Karpas-422 (cell line): ENCODE measurements at regions not wholly inside any gene's neighbourhood (a gene's known extent, or its start where the extent isn't known, plus 50 kb on each side); places are given as distances from the start of the nearest gene placed in this dataset.

Experiments used
- DNase-seq: peaks from one replicate; pipeline ENCODE4 v3.0.0-alpha.2; 2015
- H2AFZ ChIP-seq: fragments of 200-600 bp; sonication (generic); 2 replicates; pipeline ENCODE4 v1.6.1; 2014; ENCODE audit warnings: antibody characterized with exemption, low read length, mixed read lengths
- H3K27ac ChIP-seq: fragments of 200-600 bp; sonication (generic); 2 replicates; pipeline ENCODE4 v1.5.1; 2014; ENCODE audit warnings: mild to moderate bottlenecking, low read length, moderate library complexity
- H3K27me3 ChIP-seq: fragments of 200-600 bp; sonication (generic); 2 replicates; pipeline ENCODE4 v1.6.1; 2014; ENCODE audit warnings: low read length, mixed read lengths
- H3K36me3 ChIP-seq: fragments of 200-600 bp; sonication (generic); 2 replicates; pipeline ENCODE4 v1.6.1; 2014; ENCODE audit warnings: low read length, mixed read lengths; ENCODE audit not compliant: insufficient read depth
- H3K4me1 ChIP-seq: fragments of 200-600 bp; sonication (generic); 2 replicates; pipeline ENCODE4 v1.6.1; 2014; ENCODE audit warnings: mild to moderate bottlenecking, low read length, mixed read lengths
- H3K4me2 ChIP-seq: fragments of 200-600 bp; sonication (generic); 2 replicates; pipeline ENCODE4 v1.6.1; 2014; ENCODE audit warnings: low read length, low read depth, mild to moderate bottlenecking; ENCODE audit not compliant: poor library complexity, severe bottlenecking
- H3K4me3 ChIP-seq: fragments of 200-600 bp; sonication (generic); 2 replicates; pipeline ENCODE4 v1.5.1; 2014; ENCODE audit warnings: mild to moderate bottlenecking, antibody characterized with exemption, low read length, mixed read lengths
- H3K79me2 ChIP-seq: fragments of 200-600 bp; sonication (generic); 2 replicates; pipeline ENCODE4 v1.6.1; 2014; ENCODE audit warnings: mild to moderate bottlenecking, low read length, mixed read lengths
- H3K9ac ChIP-seq: fragments of 200-600 bp; sonication (generic); 2 replicates; pipeline ENCODE4 v1.6.0; 2014; ENCODE audit warnings: low read length
- H3K9me2 ChIP-seq: fragments of 200-600 bp; sonication (generic), shearing (Covaris generic); replicated peaks from 2 replicates; pipeline ENCODE4 v1.6.0; 2014; ENCODE audit warnings: mild to moderate bottlenecking, low read length, moderate library complexity; ENCODE audit not compliant: insufficient read depth
- H3K9me3 ChIP-seq: fragments of 300-700, 200-600 bp; sonication (generic); 2 replicates; pipeline ENCODE4 v1.6.1; 2014; ENCODE audit warnings: low read length, mixed read lengths
- H4K20me1 ChIP-seq: fragments of 200-600 bp; sonication (generic); 2 replicates; pipeline ENCODE4 v1.6.1; 2014; ENCODE audit warnings: mild to moderate bottlenecking, antibody characterized with exemption, low read length, low read depth; ENCODE audit not compliant: insufficient read depth

GRCh38 chr12:61848893-61849292 lies 411.3 kb upstream of the USP15 start:
- H3K27me3 ChIP-seq = no peaks in the 10 kb centered on the region
- DNase-seq = no peak
- no peaks in the 10 kb centered on the region for H3K79me2 ChIP-seq
- H3K4me1 ChIP-seq = no peaks in the 10 kb centered on the region
- no peaks in the 10 kb centered on the region for H3K36me3 ChIP-seq
- H3K9ac ChIP-seq = no peak overlapping the region
- no peak overlapping the region for H3K27ac ChIP-seq
- no peak overlapping the region for H3K4me3 ChIP-seq
- H4K20me1 ChIP-seq = no peaks in the 10 kb centered on the region
- H3K9me3 ChIP-seq = no peaks in the 10 kb centered on the region; the same call in 1 of the 2 replicates
- no peak overlapping the region for H2AFZ ChIP-seq
- no peaks in the 10 kb centered on the region; the same call in 1 of the 2 replicates for H3K9me2 ChIP-seq
- H3K4me2 ChIP-seq = no peak overlapping the region

- Histone ChIP-seq H3K79me2 (no peaks in the 10 kb centered on the region), H3K27me3 (no peaks in the 10 kb centered on the region), H3K4me1 (no peaks in the 10 kb centered on the region), H3K9me3 (no peaks in the 10 kb centered on the region; the same call in 1 of the 2 replicates), H3K4me3 (no peak overlapping the region), H3K9me2 (no peaks in the 10 kb centered on the region; the same call in 1 of the 2 replicates), H3K4me2 (no peak overlapping the region), H2AFZ (no peak overlapping the region), H3K36me3 (no peaks in the 10 kb centered on the region), H3K27ac (no peak overlapping the region), H3K9ac (no peak overlapping the region), H4K20me1 (no peaks in the 10 kb centered on the region)
- DNase-seq = no peak
Measured at GRCh38 chr12:61853945-61854344, 406.3 kb upstream of the USP15 start.

GRCh38 chr12:61854902-61855301 lies 405.3 kb upstream of the USP15 start:
- no peak for DNase-seq
- Histone ChIP-seq H3K36me3 (no peaks in the 10 kb centered on the region), H3K4me3 (no peak overlapping the region), H4K20me1 (no peaks in the 10 kb centered on the region), H3K4me2 (no peak overlapping the region), H3K4me1 (no peaks in the 10 kb centered on the region), H3K79me2 (no peaks in the 10 kb centered on the region), H2AFZ (no peak overlapping the region), H3K9me2 (no peaks in the 10 kb centered on the region), H3K27me3 (no peaks in the 10 kb centered on the region), H3K27ac (no peak overlapping the region), H3K9ac (no peak overlapping the region), H3K9me3 (no peaks in the 10 kb centered on the region; the same call in 1 of the 2 replicates)

GRCh38 chr12:61857968-61858367 lies 402.2 kb upstream of the USP15 start:
- Histone ChIP-seq H3K9ac (no peak overlapping the region), H3K4me1 (no peaks in the 10 kb centered on the region), H3K79me2 (no peaks in the 10 kb centered on the region), H3K4me2 (no peak overlapping the region), H3K36me3 (no peaks in the 10 kb centered on the region), H3K27ac (no peak overlapping the region), H3K4me3 (no peak overlapping the region), H2AFZ (no peak overlapping the region), H3K27me3 (no peaks in the 10 kb centered on the region), H3K9me3 (no peaks in the 10 kb centered on the region; the same call in 1 of the 2 replicates), H4K20me1 (no peaks in the 10 kb centered on the region), H3K9me2 (no peaks in the 10 kb centered on the region)
- no peak for DNase-seq

- DNase-seq = no peak
- Histone ChIP-seq H3K9me3 (no peaks in the 10 kb centered on the region; the same call in 1 of the 2 replicates), H3K36me3 (no peaks in the 10 kb centered on the region), H2AFZ (no peak overlapping the region), H3K27me3 (no peaks in the 10 kb centered on the region), H3K27ac (no peak overlapping the region), H4K20me1 (no peaks in the 10 kb centered on the region), H3K79me2 (no peaks in the 10 kb centered on the region), H3K4me2 (no peak overlapping the region), H3K9me2 (no peaks in the 10 kb centered on the region), H3K4me1 (no peaks in the 10 kb centered on the region), H3K9ac (no peak overlapping the region), H3K4me3 (no peak overlapping the region)
Measured at GRCh38 chr12:61860451-61860850, 399.8 kb upstream of the USP15 start.

GRCh38 chr12:61862986-61863385 lies 397.2 kb upstream of the USP15 start:
- no peaks in the 10 kb centered on the region for H3K79me2 ChIP-seq
- no peaks in the 10 kb centered on the region for H3K9me2 ChIP-seq
- no peak overlapping the region for H3K4me2 ChIP-seq
- H4K20me1 ChIP-seq = no peaks in the 10 kb centered on the region
- no peaks in the 10 kb centered on the region; the same call in 1 of the 2 replicates for H3K9me3 ChIP-seq
- no peaks in the 10 kb centered on the region for H3K36me3 ChIP-seq
- H3K4me1 ChIP-seq = no peaks in the 10 kb centered on the region
- no peaks in the 10 kb centered on the region for H3K27me3 ChIP-seq
- DNase-seq = no peak
- no peak overlapping the region for H2AFZ ChIP-seq
- H3K4me3 ChIP-seq = no peak overlapping the region
- H3K27ac ChIP-seq = no peak overlapping the region
- no peak overlapping the region for H3K9ac ChIP-seq

GRCh38 chr12:61863811-61864210 lies 396.4 kb upstream of the USP15 start:
- Histone ChIP-seq H4K20me1 (no peaks in the 10 kb centered on the region), H3K9ac (no peak overlapping the region), H3K4me2 (no peak overlapping the region), H3K4me1 (no peaks in the 10 kb centered on the region), H3K79me2 (no peaks in the 10 kb centered on the region), H3K27me3 (no peaks in the 10 kb centered on the region), H3K27ac (no peak overlapping the region), H3K9me2 (no peaks in the 10 kb centered on the region), H3K36me3 (no peaks in the 10 kb centered on the region), H3K4me3 (no peak overlapping the region), H3K9me3 (no peaks in the 10 kb centered on the region; the same call in 1 of the 2 replicates), H2AFZ (no peak overlapping the region)
- no peak for DNase-seq

- no peak for DNase-seq
- no peak overlapping the region for H3K4me2 ChIP-seq
- no peak overlapping the region for H2AFZ ChIP-seq
- H3K36me3 ChIP-seq = no peaks in the 10 kb centered on the region
- no peak overlapping the region for H3K27ac ChIP-seq
- no peaks in the 10 kb centered on the region for H3K9me2 ChIP-seq
- no peak overlapping the region for H3K9ac ChIP-seq
- H3K27me3 ChIP-seq = no peaks in the 10 kb centered on the region
- no peaks in the 10 kb centered on the region for H4K20me1 ChIP-seq
- H3K4me3 ChIP-seq = no peak overlapping the region
- H3K79me2 ChIP-seq = no peaks in the 10 kb centered on the region
- no peaks in the 10 kb centered on the region for H3K4me1 ChIP-seq
- no peaks in the 10 kb centered on the region for H3K9me3 ChIP-seq
Measured at GRCh38 chr12:61869796-61870195, 390.4 kb upstream of the USP15 start.
